RPMI7951 (cell line): ENCODE measurements at regions not wholly inside any gene's neighbourhood (a gene's known extent, or its start where the extent isn't known, plus 50 kb on each side); places are given as distances from the start of the nearest gene placed in this dataset.

ENCODE experiments used
- DNase-seq: peaks from one replicate; pipeline ENCODE4 v3.0.0-alpha.2; 2012; ENCODE audit warnings: low read depth

DNA sequence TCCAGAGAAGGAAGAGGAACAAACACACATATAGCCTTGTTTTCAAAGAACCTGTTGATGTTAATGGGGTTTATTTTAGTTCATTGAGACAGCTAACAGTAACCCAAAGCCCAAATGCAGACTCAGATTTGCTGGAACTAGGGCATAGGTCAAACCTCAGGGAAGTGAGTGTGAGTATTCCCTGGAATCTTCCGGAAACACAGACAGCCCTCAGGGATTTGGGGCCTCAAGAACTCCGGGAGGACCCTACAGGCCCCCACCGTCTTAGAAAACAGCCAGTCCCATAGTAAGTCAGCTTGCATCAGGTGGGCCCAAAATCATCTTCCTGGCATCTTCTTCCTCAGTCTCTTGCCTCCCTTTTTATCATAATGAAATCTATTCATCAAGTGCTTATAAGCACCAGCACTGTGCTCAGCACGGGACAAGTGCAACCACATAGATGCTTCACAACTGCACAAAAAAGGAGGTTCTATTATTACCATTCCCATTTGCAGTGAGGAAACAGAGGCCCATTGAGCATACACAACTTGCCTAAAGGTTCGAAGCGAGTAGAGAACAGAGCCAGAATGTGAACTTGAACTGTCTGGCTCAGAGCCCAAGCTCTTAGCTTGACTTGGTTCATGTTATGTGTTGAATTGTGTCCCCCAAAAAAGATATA is 50.2 kb upstream of the BCL11A start:
- no peak for DNase-seq

DNA sequence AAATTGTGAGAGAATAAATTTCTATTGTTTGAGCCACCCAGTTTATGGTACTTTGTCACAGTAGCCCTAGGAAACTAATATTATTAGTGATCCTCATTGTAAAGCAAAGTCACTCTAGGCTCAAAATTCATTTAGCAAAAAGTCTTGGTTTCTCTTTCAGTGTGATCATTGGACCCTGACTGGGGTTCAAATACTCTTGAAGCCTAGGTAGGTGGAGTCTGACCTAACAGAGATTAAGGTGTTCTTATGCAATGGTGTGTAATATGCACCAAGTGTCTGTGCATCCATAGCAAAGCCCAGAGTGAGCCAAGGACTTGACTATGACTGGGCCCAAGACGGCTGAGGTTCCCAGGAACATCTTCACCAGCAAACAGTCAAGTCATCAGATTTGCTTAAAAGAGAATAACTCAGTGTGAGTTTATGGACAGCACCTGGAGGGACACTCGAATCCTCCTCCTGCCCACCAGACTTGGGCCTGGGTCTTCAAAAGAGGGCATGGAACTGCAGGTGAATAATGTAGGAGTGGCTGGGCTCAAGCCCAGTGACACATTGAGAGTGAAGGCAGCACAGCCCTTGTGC is 51.1 kb upstream of the BCL11A start:
- DNase-seq, result no peak

DNA sequence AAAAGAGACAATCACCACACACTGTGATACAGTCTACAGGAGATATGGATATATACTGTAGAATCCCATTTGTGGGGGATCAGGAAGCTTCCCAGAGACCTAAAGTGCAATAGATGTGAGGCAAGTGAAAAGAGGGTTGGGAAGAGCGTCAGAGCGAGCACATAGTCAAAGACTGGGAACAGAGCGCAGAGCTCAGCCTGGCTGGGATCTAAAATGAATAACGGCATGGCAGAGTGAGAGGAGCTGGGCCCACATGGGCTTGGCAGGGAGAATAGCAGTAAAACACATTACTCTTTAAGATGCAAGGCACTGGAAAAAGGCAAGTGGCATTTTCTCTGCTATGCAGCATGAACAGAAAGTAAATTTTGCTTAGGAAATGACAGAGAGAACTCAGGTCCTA is 52.4 kb upstream of the BCL11A start:
- no peak for DNase-seq

DNA sequence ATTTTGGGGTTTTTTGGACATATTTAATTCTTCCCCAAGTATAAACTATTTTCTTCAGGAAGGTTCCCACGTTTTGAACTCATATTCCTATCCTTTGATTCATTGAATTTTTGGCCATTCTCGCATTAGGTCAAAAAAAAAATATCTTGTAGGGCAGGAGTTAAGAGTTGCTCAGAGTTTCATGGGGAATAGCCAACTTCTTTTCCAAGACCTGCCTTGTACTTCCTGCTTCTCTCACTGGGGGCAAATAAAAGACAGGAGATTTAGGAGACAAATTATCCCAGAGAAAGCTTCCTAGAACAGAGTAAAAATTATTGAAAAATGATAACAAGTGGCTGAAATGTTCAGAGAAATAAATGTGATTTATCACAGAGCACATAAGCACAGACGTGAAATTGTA is 55.2 kb upstream of the BCL11A start:
- DNase-seq, result no peak

DNA sequence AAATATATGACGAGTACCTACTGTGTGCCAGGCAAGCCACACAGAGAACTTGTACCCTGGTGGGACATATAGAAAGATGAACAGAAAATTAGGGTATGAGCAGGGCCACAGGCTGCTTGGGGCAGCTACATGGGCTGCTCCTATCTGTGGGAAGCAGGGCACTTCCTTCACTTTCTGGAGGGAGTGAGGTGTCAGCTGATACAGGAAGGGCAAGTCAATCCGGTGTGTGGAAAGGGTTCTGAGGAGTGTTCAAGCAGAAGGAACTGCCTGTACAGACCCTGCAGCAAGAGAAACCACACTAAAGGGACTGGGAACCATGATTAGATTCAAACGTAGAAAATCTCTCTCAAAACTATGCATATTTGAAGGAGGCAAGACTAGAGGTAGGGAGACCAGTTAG is 58.6 kb upstream of the BCL11A start:
- DNase-seq, result no peak

DNA sequence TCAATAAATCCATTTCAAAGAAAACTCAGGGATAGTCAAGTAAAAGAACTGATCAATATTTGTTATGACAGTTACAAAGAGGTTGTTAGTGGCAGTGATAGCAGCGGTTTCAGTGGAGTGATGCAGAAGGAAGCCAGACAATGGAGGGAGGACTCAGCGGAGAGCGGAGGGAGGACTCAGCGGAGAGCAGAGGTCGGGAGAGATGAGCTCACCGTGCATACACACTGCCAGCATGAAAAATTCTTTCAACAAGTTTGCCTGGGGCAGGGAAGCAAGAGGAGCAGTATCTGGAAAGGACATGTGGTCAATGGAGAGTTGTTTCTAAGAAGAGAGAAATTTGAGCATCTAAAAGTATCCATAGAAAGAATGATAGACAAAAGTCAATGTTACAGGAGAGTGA is 60.9 kb upstream of the BCL11A start:
- DNase-seq, result peak; percentile 17

DNA sequence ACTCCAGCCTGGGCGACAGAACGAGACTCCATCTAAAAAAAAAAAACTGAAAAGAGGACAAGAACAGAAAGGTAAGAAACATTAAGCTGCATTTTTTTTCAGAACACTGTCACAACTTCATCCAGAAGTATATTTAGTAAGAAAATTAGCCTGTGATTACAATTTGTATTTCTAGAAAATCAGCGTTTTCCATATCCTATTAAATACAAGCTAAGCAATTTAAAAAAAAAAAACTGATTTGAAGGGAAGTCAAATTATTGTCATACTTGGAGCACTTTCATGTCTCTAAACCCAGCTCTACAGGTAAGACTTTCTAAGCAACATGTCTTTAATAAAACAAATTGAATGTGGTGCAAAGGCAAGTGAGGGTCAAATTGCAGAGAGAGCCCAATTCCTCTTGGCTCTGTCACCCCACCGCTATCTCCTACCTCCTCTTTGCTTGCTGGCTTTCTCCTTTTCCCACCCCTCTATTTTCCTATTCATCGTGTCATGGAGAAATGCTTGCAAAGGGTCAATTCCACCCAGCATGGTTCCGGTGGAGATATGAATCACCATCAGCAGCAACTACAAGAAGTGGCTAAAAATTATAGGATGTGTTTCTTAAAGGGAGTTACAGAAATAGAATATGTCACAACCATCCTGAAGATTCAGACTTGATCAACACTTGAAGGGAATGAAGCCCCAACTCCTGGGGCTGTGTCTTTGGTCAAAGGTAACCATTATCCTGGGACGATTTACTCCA is 68.4 kb upstream of the BCL11A start:
- no peak for DNase-seq

DNA sequence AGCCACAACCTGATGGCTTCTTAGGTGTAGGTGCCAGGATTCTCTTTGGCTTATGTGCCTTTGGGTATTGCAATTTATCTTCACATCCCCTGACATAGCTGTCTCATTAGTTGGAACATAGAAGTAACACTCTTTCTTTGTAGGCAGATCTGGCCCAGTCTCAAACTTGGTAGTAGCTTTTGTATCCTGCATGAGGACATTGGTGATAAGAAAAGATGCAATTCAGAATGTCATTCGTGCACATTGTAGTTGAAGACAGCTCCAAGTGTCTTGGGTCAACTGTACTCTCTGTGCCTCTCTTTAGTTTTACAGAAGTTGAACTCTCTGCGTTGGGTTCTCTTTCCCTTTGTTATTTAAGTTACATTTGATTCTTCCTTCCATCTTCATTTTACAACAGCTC is 69.6 kb upstream of the BCL11A start:
- DNase-seq, result no peak

DNA sequence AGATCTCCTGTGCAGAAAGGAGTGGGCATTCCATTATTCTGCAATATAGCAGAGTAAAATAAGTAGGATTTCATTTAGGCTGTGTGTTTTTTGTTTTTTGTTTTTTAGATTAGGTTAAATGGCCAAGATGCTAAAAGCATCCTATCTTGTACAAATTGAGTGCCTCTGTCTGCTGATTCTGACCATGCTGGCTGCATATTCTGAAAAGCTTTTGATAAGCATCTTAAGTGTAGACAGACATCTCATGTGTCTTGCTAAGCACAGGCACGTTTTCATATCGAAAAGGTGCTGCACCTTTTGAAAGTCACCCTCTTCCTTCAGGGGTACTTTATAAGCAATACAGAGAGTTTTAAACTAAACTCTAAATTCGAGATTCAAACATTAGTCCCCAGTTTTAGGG is 74.0 kb upstream of the BCL11A start:
- DNase-seq, result no peak

DNA sequence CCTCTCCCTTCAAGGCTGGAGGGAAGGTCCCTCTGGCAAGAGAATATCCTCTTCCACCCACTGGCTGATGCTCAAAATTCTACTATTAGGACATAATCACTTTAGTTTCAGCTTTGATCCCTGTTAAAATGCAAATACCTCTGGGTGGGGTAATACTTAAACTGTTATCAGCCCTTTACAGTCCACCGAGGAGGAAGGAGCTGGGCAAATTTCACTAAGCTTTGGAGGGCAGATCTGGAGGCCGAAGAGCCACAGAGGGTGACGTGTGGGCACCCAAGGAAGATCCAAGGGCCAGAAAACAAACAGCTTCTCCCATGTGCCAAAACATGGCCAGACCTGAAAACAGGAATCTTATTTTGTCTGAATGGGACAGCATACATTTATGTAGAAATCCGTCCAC is 74.6 kb upstream of the BCL11A start:
- no peak for DNase-seq

DNA sequence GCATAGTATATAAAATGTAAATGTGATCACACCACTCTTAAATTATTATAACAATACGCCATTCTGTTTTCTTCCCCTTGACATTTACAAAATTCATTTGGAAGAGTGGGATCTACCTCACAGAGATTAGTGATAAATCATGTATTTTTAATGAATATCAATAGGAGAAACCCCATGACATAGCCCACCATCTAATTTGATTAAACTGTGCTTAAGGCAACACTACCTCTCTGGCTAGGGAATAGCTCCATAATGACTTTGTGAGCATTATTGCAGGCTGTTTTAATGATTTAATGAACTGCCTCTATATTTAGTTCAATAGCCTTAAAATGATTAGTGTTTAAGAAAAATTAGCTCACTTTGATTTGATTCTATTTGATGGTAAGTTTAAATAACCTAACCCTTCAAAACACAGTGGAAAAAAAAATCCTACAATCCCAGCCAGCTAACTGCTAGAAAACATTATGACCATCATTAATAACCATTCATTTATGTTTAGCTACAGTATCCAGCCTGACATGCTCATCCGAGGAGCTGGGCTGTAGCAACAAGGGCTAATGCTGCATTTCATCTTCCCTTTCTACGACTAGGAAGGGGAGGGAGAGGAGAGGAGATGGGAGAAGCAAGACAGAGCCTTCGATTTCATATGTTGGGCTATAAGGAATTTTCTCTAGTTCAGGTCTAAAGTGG is 75.3 kb upstream of the BCL11A start:
- DNase-seq, result no peak

DNA sequence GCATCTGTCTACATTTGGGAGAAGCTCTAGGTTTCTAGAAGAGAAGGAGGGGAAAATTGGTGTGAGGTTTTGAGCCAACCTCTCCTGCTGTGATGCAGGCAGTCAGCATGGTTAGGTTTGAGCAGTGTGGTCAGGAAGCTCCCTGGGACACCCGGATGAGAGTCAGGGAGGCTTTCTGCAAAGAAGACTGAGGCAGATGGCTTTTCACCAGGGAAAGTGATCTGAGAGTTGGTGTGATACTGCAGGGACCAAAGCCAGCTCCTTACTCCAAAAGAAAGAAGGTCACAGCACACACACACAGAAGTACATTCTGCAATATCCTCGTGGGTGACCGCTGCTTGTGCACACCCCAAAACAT is 75.8 kb upstream of the BCL11A start:
- DNase-seq, result no peak

DNA sequence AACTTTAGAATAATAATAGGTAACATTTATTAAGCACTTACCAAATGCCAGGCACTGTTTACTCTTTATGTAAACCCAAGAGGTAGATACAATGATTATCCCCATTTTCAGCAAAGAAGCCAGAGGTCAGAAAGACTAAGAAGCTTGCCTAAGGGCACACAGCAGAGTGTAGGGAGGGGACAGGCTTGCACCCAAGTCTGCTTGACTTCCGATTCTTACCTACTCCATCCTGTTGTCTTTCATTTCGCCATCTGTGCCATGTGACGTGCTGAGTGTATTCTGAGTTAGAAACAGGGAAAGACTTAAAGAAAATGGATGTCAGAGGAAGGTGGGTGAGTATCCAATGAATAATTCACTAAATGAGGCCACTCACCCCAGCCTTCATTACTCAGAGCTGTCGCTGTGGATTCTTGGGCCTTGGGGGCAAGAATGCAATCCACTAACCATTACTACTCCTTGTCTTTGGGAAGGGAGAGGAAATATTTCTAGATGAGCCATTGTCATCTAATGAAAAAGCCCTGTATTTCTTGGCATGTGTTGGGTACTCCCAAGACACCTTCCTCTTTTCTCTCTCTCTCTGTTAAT is 76.4 kb upstream of the BCL11A start:
- no peak for DNase-seq

DNA sequence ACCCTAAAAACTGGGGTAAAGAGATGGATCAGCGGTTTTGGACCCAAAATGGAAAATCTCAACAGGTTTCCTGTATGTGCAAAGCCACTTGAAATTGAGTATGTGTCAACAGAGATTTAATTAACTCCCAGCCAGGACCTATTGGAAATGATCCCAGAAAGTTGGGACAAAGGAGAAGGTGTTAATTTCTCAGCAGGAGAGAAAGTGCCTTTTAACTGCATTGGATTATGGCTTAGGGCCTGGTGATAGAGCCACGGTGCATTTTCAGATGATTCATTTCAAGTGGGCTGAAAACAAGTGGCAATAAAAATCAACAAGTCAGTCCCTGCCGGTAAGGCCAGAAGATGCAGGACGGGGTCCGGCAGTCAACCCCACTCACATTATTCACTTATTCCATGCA is 80.2 kb upstream of the BCL11A start:
- no peak for DNase-seq

DNA sequence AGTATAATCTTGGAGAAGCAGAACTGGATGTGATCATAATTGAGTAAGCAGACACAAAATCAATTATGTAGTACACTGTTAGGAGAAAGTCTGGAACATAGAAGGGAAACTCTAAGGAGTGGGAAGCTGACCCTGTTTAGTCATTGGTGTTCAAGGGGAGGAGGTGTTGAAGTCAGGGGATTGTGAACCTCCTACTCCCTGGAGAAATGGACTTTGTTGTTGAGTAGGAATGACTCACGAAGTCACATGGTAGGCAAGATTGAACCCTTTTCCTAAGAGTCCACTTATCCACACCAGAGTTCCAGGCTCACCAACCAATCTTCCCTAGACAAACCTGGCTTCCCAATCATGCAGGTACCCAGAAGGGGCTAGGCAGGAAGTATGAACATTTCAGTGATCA is 81.0 kb upstream of the BCL11A start:
- no peak for DNase-seq

DNA sequence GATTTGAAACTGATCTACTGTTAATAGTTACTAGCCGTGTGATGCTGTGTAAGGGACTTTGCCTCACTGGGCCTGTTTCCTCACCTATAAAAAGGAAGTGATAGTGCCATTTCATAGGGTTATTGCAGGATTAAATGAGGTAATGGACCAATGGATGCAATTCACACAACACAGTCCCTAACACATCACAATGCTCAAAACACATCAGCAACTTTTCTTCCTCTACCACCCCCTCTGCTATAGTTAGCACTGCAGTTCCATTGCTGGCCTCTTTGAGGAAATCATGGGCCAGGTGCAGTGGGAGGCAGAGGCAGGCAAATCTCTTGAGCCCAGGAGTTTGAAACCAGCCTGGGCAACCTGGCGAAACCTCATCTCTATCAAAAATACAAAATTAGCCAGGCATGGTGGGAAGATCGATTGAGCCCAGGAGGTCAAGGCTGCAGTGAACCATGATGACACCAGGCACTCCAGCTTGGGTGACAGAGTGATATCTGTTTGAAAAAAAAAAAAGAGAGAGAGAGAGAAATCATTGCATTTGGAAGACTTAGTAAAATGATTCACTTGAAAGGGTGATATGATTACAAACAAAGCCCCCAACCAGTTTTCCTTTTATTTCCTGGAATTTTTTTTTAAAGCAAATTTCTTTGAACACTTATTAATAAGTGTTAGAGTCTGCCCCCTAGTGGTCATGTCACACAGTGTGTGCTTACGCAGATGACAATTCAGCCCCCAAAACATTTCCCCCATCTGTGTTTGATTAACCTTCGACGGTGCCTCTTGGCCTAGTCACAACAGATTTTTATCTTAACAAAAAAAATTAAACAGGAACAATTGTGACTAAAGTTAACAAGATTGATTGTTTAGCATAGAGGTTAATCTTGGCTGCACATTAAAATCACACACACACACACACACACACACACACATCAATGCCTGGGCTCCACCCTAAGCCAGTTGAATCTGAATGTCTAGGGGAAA is 88.6 kb upstream of the BCL11A start:
- peak; percentile 48 for DNase-seq

DNA sequence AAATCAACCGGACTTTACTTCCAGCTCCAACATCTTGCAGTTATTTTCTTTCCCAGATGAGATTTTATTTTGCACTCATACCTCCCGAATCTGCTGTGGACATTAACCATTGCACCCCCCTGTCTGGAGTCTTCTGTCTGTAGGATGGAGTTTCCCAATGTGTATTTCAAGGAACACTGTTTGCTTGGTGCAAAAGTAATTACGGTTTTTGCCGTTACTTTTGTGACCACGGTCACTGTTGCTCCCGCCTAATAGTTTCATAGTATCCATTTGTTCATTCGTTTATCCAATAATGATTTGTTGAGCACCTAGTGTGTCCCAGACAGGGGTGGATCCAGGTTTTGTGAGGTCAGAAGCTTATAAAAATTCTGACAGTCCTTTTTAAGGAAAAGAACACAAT is 90.3 kb upstream of the BCL11A start:
- no peak for DNase-seq

DNA sequence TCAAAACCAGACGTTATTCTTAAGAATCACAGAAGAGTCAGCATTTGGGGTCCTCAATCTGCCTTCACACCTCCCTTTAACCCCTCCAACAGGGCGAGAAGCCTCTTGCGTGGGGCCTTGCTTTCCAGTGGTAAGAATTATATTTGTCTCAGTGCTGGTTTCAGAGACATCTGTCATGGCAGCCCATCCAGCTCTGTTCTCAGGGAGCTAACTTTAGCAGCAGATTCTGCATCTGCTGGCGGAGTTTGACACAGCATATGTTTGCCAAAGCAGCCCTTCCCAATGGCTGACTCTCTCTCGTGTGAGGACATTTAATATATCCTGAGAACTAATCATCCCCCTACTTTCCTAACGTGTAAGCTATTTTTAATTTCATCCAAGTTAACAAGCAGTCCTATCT is 91.5 kb upstream of the BCL11A start:
- no peak for DNase-seq

DNA sequence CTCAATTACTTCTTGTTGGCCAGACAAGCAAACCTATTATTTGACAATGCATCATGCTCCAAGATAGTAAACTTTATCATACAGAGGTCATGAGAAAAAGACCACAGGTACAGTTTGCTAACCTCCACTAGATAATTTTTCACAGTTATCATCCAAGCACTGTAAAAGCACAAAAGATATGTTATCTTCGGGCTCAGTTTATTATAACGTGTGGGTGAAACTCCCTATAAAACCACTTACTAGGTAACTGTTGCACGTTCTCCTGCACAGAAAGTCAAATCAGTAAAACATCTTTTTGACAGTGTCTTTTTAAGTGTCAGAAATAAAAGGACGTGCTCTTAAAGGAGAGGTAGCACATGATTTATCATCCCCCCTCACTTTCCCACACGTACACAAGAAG is 94.7 kb upstream of the BCL11A start:
- DNase-seq, result no peak

DNA sequence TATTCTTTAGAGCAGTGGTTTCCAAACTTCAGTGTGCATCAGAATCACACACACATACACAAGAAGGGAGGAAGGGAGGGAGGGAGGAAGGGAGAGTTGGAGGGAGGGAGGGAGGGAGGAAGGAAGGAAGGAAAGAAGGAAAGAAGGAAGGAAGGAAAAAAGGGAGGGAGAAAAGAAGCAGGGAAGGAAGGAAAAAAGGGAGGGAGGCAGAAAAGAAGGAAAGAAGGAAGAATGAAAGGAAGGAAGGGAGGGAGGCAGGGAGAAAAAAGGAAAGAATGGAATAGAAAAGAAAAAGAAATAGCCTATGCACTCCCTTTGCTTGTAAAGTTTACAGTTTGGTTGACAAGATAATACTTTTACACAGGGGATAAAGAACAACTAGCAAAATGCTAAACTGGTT is 96.3 kb upstream of the BCL11A start:
- no peak for DNase-seq

DNA sequence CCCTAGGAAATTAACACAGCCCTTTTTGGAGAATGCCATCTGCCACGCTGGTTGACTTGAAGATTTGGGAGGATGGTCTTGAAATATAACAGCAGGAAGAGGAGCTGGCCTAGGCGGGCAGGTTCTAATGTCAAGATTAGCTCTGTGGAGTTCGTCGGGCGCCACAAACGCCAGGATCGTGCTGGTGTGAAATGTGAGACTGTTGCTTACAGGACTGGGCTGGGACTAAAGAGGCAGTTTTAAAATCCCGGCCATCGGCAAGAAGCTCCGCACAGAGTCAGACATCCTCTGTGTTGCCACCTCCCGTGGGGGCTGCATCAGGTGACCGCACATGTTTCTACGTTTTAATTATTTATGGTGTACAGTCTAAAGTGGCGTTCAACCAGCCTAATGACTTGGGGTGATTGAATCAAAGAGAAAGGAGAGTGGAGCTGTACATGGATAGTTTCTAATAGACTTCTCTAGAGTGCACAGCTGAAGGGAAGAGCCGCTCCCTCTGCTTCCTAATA is 99.4 kb upstream of the BCL11A start:
- no peak for DNase-seq
